ENCODE measurements at regions not wholly inside any gene's neighbourhood (a gene's known extent, or its start where the extent isn't known, plus 50 kb on each side); places are given as distances from the start of the nearest gene placed in this dataset.

DNA sequence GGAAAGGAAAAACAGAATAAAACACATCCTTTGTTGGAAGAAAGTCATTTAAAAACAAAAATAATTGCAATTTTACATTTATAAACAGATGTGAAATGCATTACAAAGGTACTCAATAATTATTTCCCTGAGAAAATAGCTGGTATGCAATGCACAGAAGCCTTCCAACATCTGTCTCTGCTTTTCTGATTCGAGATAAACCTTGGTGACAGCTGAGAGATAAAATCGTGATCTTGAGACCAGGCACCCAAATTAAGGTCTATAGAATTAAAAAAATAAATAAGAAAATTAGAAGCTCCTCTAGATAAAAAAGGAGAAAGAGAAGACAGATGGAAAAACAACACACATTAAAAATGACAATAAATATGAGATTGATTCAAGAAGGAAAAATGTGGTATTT, 544.0 kb downstream of the SPRY1 start:
- DNase-seq (ENCODE audit: low spot score): no peak

DNA sequence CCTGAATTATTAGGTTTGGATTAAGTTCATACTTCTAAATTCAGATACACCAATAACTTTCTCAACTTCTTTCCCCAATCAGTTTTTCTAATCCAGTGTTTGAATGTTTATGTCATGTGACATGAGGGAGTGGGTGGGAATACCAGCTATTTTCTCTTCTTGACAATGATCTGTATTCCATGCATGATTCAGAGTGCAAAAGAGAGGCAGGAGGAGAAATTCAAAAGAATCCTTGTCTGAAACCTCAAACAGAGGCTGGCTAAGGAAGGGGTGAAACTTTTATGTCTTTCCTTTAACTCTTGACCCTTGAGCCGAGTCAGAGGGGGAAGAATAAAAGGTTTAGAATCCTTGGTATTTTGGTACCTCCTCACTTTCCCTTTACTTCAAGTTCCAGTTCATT, 544.7 kb downstream of the SPRY1 start:
- DNase-seq (ENCODE audit: low spot score): no peak

DNA sequence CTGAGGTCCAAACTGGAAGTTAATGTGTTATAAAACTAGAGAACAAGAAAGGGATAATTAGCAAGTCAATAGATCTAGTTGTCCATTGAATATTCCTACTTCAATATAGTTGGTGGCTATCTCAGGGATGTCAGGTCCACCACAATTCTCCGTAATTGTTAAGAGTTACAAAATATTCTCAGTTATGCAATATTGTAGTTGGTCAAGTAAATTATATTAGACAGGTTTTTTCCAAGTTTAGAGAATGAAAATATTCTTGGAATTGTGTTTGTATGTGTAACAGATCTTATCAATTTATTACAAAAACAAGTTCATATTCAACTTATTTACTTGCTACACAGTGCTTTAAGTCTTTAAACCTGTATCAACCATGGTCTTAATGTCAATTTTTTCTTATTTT, 547.4 kb downstream of the SPRY1 start:
- no peak for DNase-seq (ENCODE audit: low spot score)

DNA sequence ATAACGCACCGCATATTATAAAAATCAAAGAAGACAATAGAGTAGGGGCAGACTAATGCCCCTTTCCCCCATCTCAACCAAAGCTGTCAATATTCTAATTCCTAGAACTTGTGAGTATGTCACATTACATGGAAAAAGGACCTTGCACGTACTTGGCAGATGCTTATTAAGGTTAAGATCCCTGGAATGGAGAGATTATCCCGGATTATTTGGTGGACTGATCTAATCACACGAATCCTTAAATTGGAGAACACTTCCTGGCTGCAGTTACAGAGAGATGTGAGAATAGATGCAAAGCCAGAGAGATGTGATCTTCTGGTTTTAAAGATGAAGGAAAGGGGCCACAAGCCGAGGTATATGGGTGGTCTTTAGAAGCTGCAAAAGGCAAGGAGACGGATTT, 548.7 kb downstream of the SPRY1 start:
- DNase-seq (ENCODE audit: low spot score): no peak

DNA sequence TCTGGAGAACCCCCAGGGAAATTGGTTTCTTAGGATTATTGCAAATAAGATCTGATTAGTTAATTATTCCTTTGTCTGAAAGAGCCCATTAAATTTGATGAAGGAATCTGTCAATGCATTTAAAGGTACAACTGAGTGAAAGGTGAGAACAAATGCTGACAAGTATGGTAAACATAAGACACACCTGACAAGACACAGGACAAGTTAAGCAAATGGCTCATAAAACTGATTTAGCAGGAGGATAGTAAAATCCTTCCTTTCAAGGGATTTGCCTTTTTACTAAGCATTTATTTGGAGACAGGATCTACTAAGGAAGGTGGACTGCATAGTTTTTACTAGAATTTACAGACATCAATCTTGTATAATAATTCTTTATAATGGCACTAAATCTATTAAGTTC, 553.9 kb downstream of the SPRY1 start:
- no peak for DNase-seq (ENCODE audit: low spot score)

DNA sequence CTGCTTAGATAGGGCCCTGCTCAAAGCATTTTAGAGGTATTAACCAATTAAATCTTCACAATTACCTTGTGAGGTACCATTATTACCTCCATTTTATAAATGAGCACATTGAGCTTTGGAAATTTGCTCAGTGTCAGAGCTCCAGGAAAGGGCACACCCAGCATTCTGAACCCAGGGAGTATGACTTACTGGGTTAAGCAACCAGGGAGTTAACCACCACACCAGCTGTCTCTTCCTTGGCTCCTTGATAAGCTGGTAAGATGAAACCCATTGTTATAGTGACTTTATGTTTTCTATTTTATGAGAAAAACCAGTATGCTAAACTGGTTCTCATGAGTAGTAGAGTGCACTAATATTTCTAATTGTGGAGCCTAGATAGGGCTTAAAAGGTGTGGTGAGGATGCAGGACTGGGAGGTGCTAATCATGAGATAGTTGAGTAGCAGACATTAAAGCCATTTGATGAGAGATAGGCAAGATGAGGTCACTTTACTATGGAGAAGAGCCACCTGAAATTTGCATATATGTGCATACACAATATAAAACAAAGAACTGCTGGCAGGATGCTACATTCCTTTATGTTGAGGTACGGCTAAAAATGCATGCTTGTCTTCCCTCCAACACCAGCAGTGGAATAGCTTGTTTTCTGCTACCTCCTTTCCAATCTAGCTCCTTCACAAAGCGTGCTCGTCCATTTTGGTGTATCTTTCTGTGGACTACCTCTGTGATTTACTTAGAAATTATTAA, 556.1 kb downstream of the SPRY1 start:
- no peak for DNase-seq (ENCODE audit: low spot score)

DNA sequence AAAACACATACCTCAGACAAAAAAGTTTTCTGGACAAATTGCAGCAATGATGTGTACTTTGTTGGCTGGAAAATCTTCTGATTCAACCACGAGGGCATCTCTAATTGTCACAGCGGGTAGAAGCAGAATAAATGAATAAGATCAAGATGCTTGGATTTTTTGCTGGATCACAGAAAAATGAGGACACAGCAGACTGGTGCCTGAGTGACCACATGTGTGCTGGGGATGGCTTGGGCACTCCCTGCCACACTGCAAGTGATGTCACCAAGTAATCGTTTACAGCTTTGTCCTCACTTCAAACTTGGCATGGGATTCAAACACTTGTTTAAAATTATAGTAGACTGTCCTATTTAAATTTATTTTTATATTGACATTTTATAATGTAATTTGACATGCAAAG, 557.0 kb downstream of the SPRY1 start:
- no peak for DNase-seq (ENCODE audit: low spot score)

DNA sequence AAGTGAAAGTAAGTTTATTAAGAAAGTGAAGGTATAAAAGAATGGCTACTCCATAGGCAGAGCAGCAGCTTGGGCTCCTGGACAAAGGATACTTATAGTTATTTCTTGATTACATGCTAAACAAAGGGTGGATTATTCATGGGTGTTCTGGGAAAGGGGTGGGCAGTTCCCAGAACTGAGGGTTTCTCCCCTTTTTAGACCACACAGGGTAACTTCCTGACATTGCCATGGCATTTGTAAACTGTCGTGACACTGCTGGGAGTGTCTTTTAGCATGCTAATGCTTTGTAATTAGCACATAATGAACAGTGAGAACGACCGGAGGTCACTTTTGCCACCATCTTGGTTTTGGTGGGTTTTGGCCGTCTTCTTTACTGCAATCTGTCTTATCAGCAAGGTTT, 557.6 kb downstream of the SPRY1 start:
- no peak for DNase-seq (ENCODE audit: low spot score)

DNA sequence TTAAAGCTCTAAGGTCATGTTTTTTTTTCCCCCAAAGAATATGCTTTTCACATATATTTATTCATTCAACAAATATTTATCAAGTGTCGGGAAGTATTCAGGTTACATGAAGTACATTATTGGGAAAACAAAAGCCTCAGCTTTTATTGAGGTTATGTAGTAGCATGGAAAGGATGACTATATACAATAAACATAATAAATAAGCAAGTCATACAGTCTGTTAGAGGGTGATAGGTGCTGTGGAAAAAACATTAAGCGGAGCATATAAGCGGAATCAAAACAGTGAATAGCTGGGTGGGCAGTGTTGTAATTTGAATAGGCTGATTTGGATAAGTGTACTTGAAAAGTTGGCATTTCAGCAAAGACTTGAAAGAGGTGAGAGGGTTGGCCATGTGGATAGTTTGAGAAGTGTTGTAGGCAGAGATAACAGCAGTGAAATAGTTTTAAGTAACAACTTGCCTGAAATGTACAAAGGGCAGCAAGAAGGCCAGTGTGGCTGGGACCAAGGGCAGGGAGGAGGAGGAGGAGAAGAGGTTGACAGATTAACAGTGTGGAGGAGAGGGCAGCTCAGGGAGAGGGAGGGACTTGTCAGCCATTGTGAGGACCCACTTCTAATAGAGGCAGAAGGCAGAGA, 558.7 kb downstream of the SPRY1 start:
- no peak for DNase-seq (ENCODE audit: low spot score)

DNA sequence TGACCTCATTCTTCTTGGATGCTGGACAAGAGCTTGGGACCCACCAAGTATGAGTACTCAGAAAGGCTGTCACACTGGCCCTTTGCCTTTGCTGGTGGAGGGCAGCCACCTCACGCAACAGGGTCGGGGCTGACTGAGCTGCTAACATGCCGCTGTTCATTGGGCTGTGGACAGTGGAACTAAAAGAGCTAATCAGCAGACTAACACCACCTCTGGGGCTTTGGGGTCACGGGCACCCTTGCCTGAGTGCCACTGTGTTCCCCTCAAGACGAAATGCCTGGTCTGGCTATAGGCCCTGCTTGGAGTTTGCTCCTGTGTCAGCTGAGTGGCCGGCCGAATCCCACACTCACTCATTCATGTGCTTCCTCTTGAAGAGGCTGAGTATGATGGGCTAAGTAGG, 559.6 kb downstream of the SPRY1 start:
- no peak for DNase-seq (ENCODE audit: low spot score)

DNA sequence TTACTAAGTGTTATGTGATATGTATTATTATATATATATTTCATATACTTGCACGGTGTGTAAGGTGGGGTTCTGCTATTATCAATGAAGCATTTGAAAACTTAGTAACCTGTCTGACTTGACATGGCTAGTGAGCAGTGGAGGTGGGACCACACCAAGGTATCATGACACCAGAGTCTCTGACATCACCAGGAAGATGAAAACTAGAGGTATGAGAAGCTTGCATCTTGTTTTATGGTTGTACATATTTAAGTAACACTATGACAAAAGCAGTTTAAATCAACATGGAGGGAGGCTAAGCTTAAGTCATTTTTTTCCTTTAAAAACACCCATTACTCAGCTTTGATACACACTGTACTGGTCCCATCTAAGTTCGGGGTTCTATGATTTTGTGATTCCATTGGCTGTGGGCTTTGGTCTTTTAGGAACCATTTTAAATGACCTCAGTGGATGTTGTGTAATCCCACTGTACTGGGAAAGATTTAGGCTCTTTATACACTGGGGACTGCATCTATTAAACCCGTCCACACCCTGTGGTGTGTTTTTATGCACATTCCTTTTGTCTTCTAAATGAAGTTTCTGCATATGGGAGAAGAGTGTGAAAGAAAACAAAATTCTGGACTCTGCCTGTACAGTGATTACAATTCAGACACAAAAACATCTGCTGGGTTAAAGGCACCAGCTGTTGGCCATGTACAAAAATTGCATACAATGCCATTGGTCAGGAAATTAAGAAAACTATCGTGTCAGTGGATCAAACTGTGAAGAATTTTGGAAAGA, 570.6 kb downstream of the SPRY1 start:
- DNase-seq (ENCODE audit: low spot score): no peak

DNA sequence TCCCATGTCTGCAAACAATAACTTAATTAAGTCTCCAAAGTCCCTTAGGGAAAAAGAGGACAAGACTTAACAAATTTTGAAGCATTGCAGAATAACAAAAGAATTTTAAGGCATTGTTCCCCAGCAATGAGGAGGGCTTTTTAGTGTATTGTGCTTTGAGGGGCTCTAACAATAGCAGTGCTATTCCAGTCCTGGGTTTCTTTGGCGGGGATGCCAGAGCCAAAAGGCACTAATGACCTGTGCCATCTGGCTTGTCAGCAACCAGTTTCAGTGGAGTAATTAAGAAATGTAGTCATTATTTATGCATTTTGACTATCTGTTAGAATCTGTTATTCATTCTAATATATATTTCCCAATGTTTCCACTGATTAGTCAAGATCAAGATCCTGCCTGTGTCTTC, 575.4 kb downstream of the SPRY1 start:
- DNase-seq (ENCODE audit: low spot score): no peak

DNA sequence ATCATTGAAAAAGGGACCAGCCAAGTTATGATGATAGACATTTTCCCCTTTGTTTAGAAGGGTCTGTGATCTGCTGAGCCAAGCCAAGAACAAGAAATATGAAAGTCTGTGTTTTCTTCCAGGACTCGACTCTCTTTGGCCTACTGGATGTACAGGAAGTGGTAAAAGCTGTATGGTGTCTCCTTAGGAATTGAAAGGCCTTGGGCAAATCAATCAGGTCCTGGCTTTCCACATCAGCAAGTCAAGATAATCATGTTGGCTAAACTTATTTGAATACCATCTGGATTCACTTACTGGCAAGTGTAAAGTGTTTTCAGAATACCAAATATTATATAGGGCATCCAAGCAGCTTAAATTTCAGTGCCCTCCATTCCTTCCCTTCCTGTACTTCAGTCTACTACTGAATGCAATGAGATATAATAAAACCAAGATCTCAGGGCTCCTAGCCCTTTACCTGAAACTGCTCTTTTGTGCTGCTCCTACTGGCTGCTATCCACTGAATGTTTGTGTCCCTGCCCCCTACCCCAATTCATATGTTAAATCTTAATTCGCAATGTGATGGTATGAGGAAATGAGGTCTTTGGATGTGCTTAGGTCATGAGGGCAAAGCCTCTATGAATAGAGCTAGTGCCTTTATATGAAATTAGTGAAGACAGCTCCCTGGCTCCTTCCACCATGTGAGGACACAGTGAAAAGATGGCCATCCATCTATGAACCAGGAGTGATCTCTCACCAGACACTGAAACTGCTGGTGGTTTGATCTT, 578.0 kb downstream of the SPRY1 start:
- DNase-seq (ENCODE audit: low spot score): no peak

DNA sequence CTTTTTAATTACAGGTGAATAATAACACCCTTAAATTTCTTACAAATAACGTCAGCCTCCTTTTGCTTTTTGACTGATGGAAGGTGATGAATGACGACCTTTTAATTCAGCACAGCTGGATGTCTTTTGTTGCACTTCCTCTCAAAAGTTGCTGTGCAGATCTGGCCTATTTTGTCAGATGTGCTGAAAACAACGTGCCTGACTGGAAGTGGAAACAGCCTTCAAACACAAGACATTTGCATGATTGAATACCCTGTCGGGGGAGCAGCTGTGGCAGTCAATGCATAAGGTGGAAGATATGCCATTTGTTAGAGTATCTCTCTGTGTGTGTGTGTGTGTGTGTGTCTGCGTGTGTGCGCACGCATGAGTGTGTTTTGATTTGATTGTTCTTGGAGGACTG, 579.7 kb downstream of the SPRY1 start:
- no peak for DNase-seq (ENCODE audit: low spot score)

DNA sequence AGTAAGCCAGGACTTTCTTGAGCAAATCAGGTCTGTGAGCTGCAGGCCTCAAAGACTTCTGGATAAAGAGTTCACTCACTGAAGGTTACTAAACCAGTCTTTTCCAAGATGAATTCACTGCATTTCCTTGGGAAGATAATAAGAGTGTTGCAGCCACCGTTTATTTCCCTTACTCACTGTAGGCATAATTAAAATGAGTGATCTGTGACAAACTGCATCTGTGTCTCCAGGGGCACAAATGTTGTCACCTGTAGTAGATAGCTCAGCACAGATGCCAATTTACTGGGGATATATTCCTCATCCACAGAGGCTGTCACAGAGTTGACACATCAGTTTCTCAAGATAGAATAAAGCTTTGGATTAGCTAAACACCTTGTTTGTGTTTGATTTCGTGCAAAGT, 580.2 kb downstream of the SPRY1 start:
- DNase-seq (ENCODE audit: low spot score): no peak

DNA sequence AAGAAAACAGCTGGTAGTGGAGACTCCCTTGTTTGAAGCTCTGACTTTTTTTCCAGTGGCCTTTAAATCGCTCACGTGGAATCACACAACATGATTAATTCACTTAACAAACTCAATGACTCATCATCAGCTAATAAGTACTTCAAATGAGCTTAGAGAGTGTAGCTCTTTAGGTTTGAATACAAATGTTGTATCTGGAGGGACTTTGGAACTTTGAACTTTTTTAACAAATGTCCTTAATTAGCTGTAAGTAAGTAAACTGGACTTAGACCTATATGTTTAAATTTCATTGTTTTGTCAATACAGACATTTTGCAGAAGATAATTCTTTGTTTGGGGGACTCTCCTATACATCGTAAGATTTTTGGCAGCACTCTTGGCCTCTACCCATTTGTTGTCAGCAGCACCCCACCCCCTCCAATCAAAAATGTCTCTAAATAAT, 581.1 kb downstream of the SPRY1 start:
- DNase-seq (ENCODE audit: low spot score): no peak

DNA sequence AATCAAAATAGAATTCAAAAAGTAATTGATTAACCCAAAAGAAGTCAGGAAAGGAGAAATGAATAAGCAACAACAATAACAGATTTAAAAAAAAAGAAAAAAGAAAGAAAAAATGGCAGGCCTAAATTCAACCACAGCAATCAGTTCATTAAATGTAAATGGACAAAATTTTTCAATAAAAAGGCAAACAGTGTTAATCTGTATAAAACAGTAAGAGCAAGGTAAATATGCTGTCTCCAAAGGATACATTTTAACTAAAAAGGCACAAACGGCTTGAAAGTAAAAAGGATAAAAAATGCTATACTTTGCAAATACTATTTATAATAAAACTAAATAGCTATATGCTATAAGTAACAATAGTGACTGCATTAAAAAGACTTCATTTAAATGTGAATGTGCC, 582.0 kb downstream of the SPRY1 start:
- DNase-seq (ENCODE audit: low spot score): no peak

DNA sequence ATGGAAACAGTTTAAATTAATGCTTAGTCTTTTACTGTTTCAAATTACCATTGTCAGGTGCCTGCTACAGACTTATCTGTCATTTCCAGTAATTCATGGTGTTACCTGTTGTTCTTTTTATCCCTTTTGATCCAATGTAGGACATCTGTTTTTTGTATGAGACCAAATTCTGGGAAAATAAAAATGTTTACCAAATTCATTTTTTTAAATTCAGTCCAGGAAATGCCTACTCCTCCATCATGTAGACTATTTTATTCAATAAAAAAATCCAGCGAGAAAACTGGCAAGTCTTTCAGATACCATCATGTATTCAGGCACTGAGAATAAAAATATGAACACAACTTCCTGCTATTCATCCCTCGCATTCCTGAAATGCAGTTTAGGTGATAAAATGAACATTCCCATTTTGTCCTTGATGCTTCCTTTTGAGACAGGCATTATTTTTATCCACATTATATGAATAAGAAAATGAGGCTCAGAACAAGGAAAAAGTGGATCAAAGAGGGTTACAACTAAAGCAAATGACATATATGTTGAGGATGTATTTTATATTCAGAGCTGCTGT, 584.2 kb downstream of the SPRY1 start:
- no peak for DNase-seq (ENCODE audit: low spot score)

DNA sequence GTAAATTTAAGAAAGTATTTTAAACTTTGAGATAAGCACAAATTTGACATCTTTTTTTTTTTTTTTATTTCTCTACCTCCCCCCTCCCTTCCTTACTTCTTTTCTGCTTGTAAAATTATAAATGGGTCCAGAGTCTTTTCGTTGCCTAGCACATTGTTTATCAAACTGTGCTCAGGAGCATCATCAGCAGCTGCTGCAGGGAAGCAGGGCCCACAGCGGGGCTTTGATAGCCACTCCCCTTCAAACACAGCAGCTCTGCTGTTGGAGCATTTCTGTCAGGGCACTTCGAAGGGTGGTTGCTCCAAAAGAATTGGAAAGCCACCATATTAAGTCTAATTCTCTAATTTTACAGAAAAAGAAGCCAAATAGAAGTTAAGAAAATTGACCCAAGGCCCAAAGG, 588.3 kb downstream of the SPRY1 start:
- no peak for DNase-seq (ENCODE audit: low spot score)

DNA sequence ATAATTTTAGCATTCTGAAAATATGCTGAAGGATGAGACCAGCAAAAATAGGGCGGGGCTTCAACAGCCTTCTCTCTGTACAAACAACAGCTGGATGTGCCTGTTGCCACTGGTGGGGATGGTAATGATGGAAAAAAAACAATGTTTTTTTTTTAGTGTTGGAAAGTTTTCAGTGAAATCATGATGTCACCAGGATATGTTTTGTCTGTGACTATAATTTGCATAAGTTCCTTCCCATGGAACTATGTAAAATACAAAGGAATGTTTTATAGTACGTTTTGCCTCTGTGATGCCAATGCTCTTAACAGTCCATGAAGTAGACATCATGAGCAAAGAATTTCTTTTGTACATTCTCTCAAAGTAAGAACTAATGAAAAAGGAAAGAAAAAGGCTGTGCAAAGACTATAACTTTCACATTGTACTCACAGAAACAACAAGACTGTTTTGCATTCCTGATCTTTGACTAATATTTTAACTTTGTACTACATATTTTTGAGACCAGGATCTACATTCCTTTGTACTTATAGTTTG, 589.7 kb downstream of the SPRY1 start:
- no peak for DNase-seq (ENCODE audit: low spot score)

DNA sequence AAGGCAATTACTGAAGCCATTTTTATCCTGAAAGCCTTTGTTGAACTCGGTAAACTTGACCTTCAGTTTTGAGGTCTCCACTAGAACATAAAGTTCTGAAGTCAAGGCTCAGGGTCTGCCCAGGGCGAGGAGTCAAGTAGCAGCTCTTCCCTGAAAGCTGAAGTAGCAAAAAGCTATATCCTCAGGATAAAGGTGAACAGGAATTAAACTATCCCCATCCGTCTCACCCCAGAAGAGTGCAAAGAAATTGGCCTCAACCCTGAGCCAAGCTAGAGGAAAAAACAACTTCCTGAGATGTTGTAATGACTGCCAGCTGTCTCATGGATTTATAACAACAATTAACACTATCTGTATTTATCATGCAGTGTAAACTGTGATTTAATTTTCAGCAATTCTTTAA, 590.8 kb downstream of the SPRY1 start:
- DNase-seq (ENCODE audit: low spot score): no peak

DNA sequence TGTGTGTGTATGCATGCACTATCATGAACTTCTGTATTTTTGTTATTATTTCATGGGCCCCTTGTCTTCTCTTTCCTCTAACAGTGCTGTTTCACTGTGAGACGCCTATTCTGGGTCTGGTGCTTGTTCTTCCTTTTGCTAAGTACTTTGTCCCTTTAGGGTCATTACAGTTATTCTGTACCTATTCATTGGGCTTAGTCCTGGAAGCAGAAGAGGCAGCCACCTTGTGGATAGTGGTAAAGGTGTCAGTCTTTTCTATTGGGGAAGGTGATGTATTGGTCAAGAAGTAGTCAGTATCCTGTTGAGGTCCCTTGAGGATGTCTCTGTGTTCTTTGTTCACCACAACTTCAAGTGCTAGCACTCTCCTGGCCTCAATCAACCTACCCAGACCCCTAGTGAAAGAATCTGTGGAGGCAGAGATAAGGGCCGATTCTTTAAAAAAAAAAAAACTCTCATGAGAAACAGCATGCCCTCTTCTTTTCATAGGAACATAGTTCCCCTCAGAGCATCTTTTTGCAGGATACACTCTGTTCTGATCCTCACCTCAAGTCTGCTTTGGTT, 593.8 kb downstream of the SPRY1 start:
- no peak for DNase-seq (ENCODE audit: low spot score)
